Erythroblast (primary cell): ENCODE measurements at regions not wholly inside any gene's neighbourhood (a gene's known extent, or its start where the extent isn't known, plus 50 kb on each side); places are given as distances from the start of the nearest gene placed in this dataset.

Source experiments
- GATA1 ChIP-seq: IDR thresholded peaks from 2 replicates; pipeline ENCODE4 v1.6.1; 2011; ENCODE audit warnings: low read depth, mild to moderate bottlenecking, control low read depth, low read length, moderate library complexity
- POLR2A ChIP-seq: IDR thresholded peaks from 2 replicates; pipeline ENCODE4 v1.6.1; 2011; ENCODE audit warnings: mild to moderate bottlenecking, low read length

- TF ChIP-seq POLR2A (no peak), GATA1 (no peak)
Observed at GRCh38 chr12:92076101-92076500, 69.5 kb downstream of the BTG1 start.
